ENCODE measurements at regions not wholly inside any gene's neighbourhood (a gene's known extent, or its start where the extent isn't known, plus 50 kb on each side); places are given as distances from the start of the nearest gene placed in this dataset.

DNA sequence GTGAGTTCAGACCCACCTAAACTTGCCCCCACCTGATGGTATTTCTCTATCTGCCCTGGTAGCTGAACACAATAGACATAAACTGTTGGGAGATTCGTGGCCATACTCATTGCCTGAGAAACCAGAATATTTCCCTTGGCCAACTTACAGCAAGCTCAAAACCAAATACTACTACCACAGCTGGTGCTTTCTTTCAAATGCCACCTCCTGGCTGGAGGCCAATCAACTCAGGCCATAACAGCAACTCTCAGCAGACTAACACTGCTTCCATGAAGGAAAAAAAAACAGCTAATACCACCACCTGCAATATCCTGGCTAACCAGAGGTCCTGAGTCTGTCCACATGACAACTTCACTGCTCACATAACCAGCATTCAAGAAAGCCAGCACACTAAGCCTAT, 373.1 kb downstream of the CMPK2 start:
- no peak for TF ChIP-seq POLR2A (IDR thresholded peaks at IDR 0.05; ENCODE audit: low read length)
- no peak for TF ChIP-seq GATA1 (IDR thresholded peaks at IDR 0.05; ENCODE audit: low read depth, low read length)
